ENCODE measurements at regions not wholly inside any gene's neighbourhood (a gene's known extent, or its start where the extent isn't known, plus 50 kb on each side); places are given as distances from the start of the nearest gene placed in this dataset.
A peak's percentile ranks its signal among the peaks of the same experiment; 100 is the strongest.
"Not testable (repeated sequence)": the region's sequence is repeated elsewhere in the genome, so short reads cannot be mapped to it uniquely, and the experiment has no call there.

GRCh38 chrX:27404366-27404765, 58.8 kb downstream of the PPP4R3C start:
- FAIRE-seq: no peak

GRCh38 chrX:27399146-27399456, 64.0 kb downstream of the PPP4R3C start:
- peak; percentile 91 for FAIRE-seq

- FAIRE-seq: no peak
Observed at GRCh38 chrX:27391623-27392022, 71.5 kb downstream of the PPP4R3C start.

- no peak for FAIRE-seq
Observed at GRCh38 chrX:27381419-27381818, 81.7 kb downstream of the PPP4R3C start.

GRCh38 chrX:27380163-27380845, 82.8 kb downstream of the PPP4R3C start:
- no peak for FAIRE-seq

- FAIRE-seq: peak; percentile 31
Observed at GRCh38 chrX:27354021-27354420, 109.1 kb downstream of the PPP4R3C start.

GRCh38 chrX:27350476-27350875, 112.7 kb downstream of the PPP4R3C start:
- FAIRE-seq: no peak

GRCh38 chrX:27336466-27337091, 126.6 kb downstream of the PPP4R3C start:
- FAIRE-seq: peak; percentile 78

- FAIRE-seq: no peak
Observed at GRCh38 chrX:27321632-27322031, 141.5 kb downstream of the PPP4R3C start.

- FAIRE-seq: no peak
Observed at GRCh38 chrX:27309406-27309805, 153.7 kb downstream of the PPP4R3C start.

- FAIRE-seq: no peak
Observed at GRCh38 chrX:27307546-27307945, 155.6 kb downstream of the PPP4R3C start.

GRCh38 chrX:27292552-27292951, 170.6 kb downstream of the PPP4R3C start:
- not testable (repeated sequence) for FAIRE-seq

GRCh38 chrX:27276751-27277150, 186.4 kb downstream of the PPP4R3C start:
- FAIRE-seq: no peak

- FAIRE-seq: peak; percentile 18
Observed at GRCh38 chrX:27254656-27255055, 208.5 kb downstream of the PPP4R3C start.

GRCh38 chrX:27251369-27251768, 211.8 kb downstream of the PPP4R3C start:
- no peak for FAIRE-seq

GRCh38 chrX:27242581-27242980, 220.6 kb downstream of the PPP4R3C start:
- FAIRE-seq: no peak

GRCh38 chrX:27241981-27242380, 221.2 kb downstream of the PPP4R3C start:
- no peak for FAIRE-seq

- not testable (repeated sequence) for FAIRE-seq
Observed at GRCh38 chrX:27240042-27240441, 223.1 kb downstream of the PPP4R3C start.

- FAIRE-seq: no peak
Observed at GRCh38 chrX:27236681-27237080, 226.5 kb downstream of the PPP4R3C start.

- FAIRE-seq: no peak
Observed at GRCh38 chrX:27229721-27230120, 233.4 kb downstream of the PPP4R3C start.

- no peak for FAIRE-seq
Observed at GRCh38 chrX:27222661-27223060, 240.5 kb downstream of the PPP4R3C start.

- peak; percentile 82 for FAIRE-seq
Observed at GRCh38 chrX:27186671-27187070, 276.5 kb downstream of the PPP4R3C start.

GRCh38 chrX:27163236-27163635, 299.9 kb downstream of the PPP4R3C start:
- no peak for FAIRE-seq

GRCh38 chrX:27162496-27162895, 300.6 kb downstream of the PPP4R3C start:
- no peak for FAIRE-seq

- not testable (repeated sequence) for FAIRE-seq
Observed at GRCh38 chrX:27156921-27157320, 306.2 kb downstream of the PPP4R3C start.
